ENCODE measurements at regions not wholly inside any gene's neighbourhood (a gene's known extent, or its start where the extent isn't known, plus 50 kb on each side); places are given as distances from the start of the nearest gene placed in this dataset.

DNA sequence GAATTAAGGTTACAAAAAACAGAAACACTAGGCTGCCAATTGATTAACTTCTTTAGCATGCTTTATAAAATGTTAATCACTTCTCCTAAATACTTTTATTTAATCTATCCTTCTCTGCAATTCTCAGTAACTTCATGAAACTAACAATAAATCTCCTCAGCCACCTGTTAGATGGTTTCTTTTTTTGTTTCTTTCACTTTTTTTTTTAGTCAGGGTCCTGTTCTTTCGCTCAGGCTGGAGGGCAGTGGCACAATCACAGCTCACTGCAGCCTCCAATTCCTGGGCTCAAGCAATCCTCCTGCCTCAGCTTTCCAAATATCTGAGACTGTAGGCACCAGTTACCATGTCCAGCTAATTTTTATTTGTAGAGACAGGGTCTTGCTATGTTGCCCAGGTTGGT, 213.4 kb upstream of the STK17B start:
- Histone ChIP-seq H3K4me3 (no peak overlapping the region), H3K27ac (no peak overlapping the region), H3K27me3 (no peaks in the 10 kb centered on the region), H3K4me1 (no peaks in the 10 kb centered on the region), H3K9me3 (no peaks in the 10 kb centered on the region), H3K36me3 (no peaks in the 10 kb centered on the region)
- no peak for TF ChIP-seq POLR2A (IDR thresholded peaks at IDR 0.05)
- TF ChIP-seq, protein P1, sequence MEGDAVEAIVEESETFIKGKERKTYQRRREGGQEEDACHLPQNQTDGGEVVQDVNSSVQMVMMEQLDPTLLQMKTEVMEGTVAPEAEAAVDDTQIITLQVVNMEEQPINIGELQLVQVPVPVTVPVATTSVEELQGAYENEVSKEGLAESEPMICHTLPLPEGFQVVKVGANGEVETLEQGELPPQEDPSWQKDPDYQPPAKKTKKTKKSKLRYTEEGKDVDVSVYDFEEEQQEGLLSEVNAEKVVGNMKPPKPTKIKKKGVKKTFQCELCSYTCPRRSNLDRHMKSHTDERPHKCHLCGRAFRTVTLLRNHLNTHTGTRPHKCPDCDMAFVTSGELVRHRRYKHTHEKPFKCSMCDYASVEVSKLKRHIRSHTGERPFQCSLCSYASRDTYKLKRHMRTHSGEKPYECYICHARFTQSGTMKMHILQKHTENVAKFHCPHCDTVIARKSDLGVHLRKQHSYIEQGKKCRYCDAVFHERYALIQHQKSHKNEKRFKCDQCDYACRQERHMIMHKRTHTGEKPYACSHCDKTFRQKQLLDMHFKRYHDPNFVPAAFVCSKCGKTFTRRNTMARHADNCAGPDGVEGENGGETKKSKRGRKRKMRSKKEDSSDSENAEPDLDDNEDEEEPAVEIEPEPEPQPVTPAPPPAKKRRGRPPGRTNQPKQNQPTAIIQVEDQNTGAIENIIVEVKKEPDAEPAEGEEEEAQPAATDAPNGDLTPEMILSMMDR (IDR thresholded peaks at IDR 0.05 in 4 of 5, conservative IDR thresholded peaks at IDR 0.05 in 1 of 5) = no peak
- DNase-seq = no peak
- ATAC-seq = no peak
- in situ Hi-C loops (cut with MboI; ENCODE audit: low sequenced_read_pairs in 4 of 4) = no loop called here
- intact Hi-C loops (cut with DNase I; ENCODE audit: low total_unique reads) = no loop called here

DNA sequence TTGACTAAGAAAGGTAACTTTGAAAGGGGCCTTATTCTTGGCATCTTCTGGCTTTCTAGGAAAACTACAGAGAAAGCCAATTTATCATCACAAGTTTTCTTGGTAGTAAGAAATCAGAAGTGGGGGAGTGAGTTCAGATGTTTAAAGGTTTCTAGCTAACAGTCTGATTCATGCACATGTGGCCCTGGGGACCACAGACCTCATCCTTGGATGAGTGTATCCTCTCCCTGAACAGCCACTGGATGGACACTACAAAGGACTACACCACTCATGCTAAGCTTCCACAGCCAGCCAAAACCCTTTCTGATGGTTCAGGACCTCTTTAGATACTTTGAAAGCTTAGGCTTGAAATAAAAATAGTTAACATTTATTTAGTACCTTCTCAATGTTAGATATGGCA, 218.3 kb upstream of the STK17B start:
- Histone ChIP-seq H3K4me1 (no peaks in the 10 kb centered on the region), H3K9me3 (no peaks in the 10 kb centered on the region), H3K4me3 (no peak overlapping the region), H3K27me3 (no peaks in the 10 kb centered on the region), H3K36me3 (no peaks in the 10 kb centered on the region), H3K27ac (no peak overlapping the region)
- TF ChIP-seq, protein P1 (IDR thresholded peaks at IDR 0.05 in 4 of 5, conservative IDR thresholded peaks at IDR 0.05 in 1 of 5) = no peak
- no peak for TF ChIP-seq POLR2A (IDR thresholded peaks at IDR 0.05)
- intact Hi-C loops (cut with DNase I; ENCODE audit: low total_unique reads) (no loop called here), in situ Hi-C loops (cut with MboI; ENCODE audit: low sequenced_read_pairs in 4 of 4) (no loop called here)
- DNase-seq (no peak), ATAC-seq (no peak)

DNA sequence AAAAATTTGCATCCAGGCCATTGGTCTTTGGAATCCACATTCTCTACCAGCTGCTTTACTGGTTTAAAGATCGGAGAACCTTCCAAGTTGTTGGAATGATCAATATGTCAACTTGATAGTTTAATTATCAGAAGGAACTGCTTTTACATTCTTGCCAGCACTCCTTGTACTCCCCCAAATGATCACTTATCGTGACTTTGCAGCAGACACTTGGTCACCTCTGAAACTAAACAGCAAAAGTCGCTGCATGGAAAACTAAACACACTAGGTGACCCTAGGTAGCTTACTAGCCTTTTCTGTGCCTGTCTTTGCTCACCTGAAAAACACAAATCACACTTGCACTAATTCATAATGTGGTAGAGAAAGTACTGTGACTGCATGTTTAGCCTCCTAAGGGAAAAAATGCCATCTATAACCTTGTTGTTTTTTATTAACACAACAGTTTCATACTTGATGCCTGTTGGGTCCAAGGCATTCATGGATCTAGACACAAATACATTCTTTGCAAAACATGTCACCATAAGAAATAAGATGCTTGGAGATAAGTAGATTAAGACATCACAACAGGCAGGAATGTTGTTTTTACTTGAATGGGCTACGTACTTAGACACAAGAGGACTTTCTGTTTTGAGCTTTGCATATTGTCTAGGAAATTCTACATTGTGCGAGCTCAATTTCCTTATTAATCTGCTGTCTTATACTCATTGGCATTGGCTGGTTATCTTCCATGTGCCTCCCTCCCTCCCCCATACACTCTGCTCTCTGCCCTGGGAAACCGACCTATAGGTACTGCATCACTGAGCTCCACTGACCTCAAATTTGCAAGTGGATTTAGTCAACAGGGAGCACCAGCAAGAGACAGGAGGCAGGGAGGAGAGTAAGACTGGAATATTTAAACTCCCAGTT, 219.1 kb upstream of the STK17B start:
- H3K4me1 ChIP-seq = no peaks in the 10 kb centered on the region
- in situ Hi-C loops (cut with MboI; ENCODE audit: low sequenced_read_pairs in 4 of 4) = no loop called here
- TF ChIP-seq, protein P1 (IDR thresholded peaks at IDR 0.05 in 4 of 5, conservative IDR thresholded peaks at IDR 0.05 in 1 of 5) = no peak
- TF ChIP-seq POLR2A (IDR thresholded peaks at IDR 0.05) = no peak

DNA sequence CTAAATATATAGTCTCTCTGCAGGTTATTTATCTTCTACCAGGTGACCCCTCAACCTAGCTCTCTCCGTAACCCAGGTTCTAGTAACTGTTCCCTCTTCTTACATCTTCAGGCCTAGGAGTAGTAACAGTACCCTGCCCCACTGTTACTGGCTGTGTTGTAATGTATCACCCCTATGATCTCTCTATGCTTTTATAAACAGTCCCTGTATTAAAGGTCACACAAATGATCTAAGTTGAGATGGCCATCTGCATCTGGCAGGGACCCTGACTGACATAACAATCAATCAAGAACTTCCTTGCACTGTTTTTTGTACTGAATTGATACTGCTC, 219.7 kb upstream of the STK17B start:
- Histone ChIP-seq H3K27me3 (no peaks in the 10 kb centered on the region), H3K27ac (no peak overlapping the region), H3K4me1 (no peaks in the 10 kb centered on the region), H3K9me3 (no peaks in the 10 kb centered on the region), H3K36me3 (no peaks in the 10 kb centered on the region), H3K4me3 (no peak overlapping the region)
- intact Hi-C loops (cut with DNase I; ENCODE audit: low total_unique reads) = no loop called here
- in situ Hi-C loops (cut with MboI; ENCODE audit: low sequenced_read_pairs in 4 of 4) = no loop called here
- ATAC-seq = no peak
- TF ChIP-seq, protein P1 (IDR thresholded peaks at IDR 0.05 in 4 of 5, conservative IDR thresholded peaks at IDR 0.05 in 1 of 5) = no peak
- TF ChIP-seq POLR2A (IDR thresholded peaks at IDR 0.05) = no peak
- no peak for DNase-seq

More for the DNA sequence above, 219.1 kb upstream of the STK17B start:
- Histone ChIP-seq H3K36me3 (no peaks in the 10 kb centered on the region), H3K27ac (no peak overlapping the region), H3K27me3 (no peaks in the 10 kb centered on the region), H3K9me3 (no peaks in the 10 kb centered on the region), H3K4me3 (no peak overlapping the region)
- DNase-seq = no peak
- ATAC-seq = no peak
- intact Hi-C loops (cut with DNase I; ENCODE audit: low total_unique reads) = no loop called here

Data from gastrocnemius medialis (tissue), 4 donors.